ENCODE measurements at regions not wholly inside any gene's neighbourhood (a gene's known extent, or its start where the extent isn't known, plus 50 kb on each side); places are given as distances from the start of the nearest gene placed in this dataset.
A peak's percentile ranks its signal among the peaks of the same experiment; 100 is the strongest.

DNA sequence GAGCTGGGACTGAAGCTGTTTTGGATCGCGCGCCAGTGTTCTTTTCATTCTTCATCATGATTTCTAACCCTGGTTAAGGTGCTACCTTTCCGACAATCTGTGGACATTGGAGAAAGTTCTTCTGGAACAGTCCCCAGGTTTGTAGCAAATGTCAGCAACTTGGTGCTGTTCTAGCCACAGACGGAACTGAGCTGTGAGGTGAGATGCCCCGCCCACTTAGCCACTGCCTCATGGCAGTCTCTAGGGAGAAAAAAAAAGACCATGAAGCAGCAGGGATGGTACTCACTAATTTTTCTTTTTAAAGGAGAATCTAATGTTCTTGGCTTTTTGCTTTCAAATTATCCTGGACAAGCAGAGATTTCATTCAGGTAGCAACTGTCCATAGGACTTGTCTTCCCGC lies 72.1 kb upstream of the STK32A start:
- no peak for TF ChIP-seq CTCF (IDR thresholded peaks at IDR 0.05)
- DNase-seq, result peak; percentile 9
- no peaks in the 10 kb centered on the region for H3K27me3 Mint-ChIP-seq (ENCODE audit: low read depth, poor library complexity)
- H3K27ac Mint-ChIP-seq, result no peak overlapping the region
- H3K36me3 Mint-ChIP-seq (ENCODE audit: low read depth), result no peaks in the 10 kb centered on the region
- peaks cover 3% of the 10 kb centered on the region for H3K9me3 Mint-ChIP-seq
- H3K4me1 Mint-ChIP-seq, result no peaks in the 10 kb centered on the region
- H3K4me3 Mint-ChIP-seq, result no peak overlapping the region

GRCh38 chr5:147167529-147167928 lies 67.3 kb upstream of the STK32A start:
- peaks cover 3% of the 10 kb centered on the region for H3K9me3 Mint-ChIP-seq
- TF ChIP-seq CTCF (IDR thresholded peaks at IDR 0.05), result no peak
- H3K36me3 Mint-ChIP-seq (ENCODE audit: low read depth), result no peaks in the 10 kb centered on the region
- no peaks in the 10 kb centered on the region for H3K27me3 Mint-ChIP-seq (ENCODE audit: low read depth, poor library complexity)
- peaks cover 14% of the 10 kb centered on the region for H3K4me1 Mint-ChIP-seq
- no peak overlapping the region for H3K4me3 Mint-ChIP-seq
- no peak for DNase-seq
- no peak overlapping the region for H3K27ac Mint-ChIP-seq

DNA sequence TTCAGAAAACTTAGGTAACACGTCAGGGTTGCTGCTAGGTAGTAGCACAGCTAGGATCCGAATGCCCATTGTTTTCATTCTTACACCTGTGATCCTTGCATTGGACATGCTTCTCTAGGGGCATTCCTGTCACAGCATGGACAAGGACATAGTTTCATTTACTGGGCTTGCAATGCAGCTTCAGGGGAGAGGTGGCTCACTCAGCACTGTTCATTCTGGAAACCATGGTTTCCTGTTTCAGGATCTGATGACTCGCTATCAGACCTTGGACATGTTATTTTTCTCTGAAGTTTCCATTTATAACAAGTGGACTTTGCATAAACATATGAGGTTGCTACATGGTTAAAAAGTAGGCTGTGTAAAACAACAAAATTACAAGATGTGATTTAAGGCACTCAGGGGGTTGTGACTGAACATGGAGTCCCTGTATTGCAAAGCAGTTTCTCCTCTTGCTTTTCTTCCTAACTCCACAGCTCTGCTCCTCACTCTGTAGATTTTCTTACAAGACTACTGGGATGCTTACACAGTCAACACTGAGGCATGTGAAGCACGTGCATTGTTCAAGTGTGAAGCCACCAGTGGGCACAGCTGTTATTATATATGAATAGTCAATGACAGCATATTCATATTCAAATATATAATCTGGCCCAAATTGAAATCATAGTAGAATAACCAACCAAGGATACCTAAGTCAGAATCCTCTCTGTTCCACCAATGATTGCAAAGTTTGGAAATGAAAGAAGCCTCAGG lies 66.1 kb upstream of the STK32A start:
- Mint-ChIP-seq H3K4me1 (peaks cover 14% of the 10 kb centered on the region), H3K9me3 (peaks cover 3% of the 10 kb centered on the region), H3K36me3 (ENCODE audit: low read depth) (no peaks in the 10 kb centered on the region), H3K4me3 (no peak overlapping the region), H3K27me3 (ENCODE audit: low read depth, poor library complexity) (no peaks in the 10 kb centered on the region), H3K27ac (peak overlapping the region; percentile 78)
- no peak for DNase-seq
- TF ChIP-seq CTCF (IDR thresholded peaks at IDR 0.05), result no peak

- H3K36me3 Mint-ChIP-seq (ENCODE audit: low read depth), result no peaks in the 10 kb centered on the region
- H3K4me3 Mint-ChIP-seq, result no peak overlapping the region
- no peak for TF ChIP-seq CTCF (IDR thresholded peaks at IDR 0.05)
- H3K27me3 Mint-ChIP-seq (ENCODE audit: low read depth, poor library complexity), result no peaks in the 10 kb centered on the region
- no peaks in the 10 kb centered on the region for H3K9me3 Mint-ChIP-seq
- H3K4me1 Mint-ChIP-seq, result peaks cover 14% of the 10 kb centered on the region
- H3K27ac Mint-ChIP-seq, result peak overlapping the region; percentile 78
- DNase-seq, result no peak
Measured at GRCh38 chr5:147169399-147169798, 65.4 kb upstream of the STK32A start.

DNA sequence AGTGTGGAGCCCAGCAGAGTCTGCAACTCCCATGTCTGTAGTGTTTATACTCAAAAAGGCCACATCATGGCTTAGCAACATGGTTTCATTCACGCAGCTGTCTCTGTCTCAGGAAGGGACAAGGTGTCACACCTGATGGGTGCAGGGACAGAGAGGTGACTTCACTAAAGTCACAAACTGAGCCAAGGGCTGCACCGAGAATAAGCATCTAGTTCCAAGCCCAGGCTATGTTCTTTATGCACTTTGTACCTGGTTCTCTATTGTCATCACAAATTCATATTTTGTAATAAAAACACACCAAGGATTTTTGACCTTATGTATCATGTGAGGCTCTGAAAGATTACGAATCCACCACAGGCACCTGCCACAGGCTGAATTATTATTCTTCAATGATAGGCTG lies 64.9 kb upstream of the STK32A start:
- no peaks in the 10 kb centered on the region for H3K9me3 Mint-ChIP-seq
- no peak for DNase-seq

More for the DNA sequence above, 64.9 kb upstream of the STK32A start:
- TF ChIP-seq CTCF (IDR thresholded peaks at IDR 0.05), result no peak
- H3K4me3 Mint-ChIP-seq, result no peak overlapping the region
- H3K4me1 Mint-ChIP-seq, result peaks cover 14% of the 10 kb centered on the region
- H3K36me3 Mint-ChIP-seq (ENCODE audit: low read depth), result no peaks in the 10 kb centered on the region
- H3K27ac Mint-ChIP-seq, result no peak overlapping the region
- no peaks in the 10 kb centered on the region for H3K27me3 Mint-ChIP-seq (ENCODE audit: low read depth, poor library complexity)
